ENCODE measurements at regions not wholly inside any gene's neighbourhood (a gene's known extent, or its start where the extent isn't known, plus 50 kb on each side); places are given as distances from the start of the nearest gene placed in this dataset.

GRCh38 chr2:156229724-156230362 lies 102.7 kb downstream of the NR4A2 start:
- TF ChIP-seq CTCF (IDR thresholded peaks at IDR 0.05): no peak
- no peak for TF ChIP-seq E2F6 (IDR thresholded peaks at IDR 0.05; ENCODE audit: borderline replicate concordance, low read depth)
- no peak for TF ChIP-seq SREBF2 (IDR thresholded peaks at IDR 0.05)
- TF ChIP-seq JUNB (IDR thresholded peaks at IDR 0.05): no peak
- no peak for TF ChIP-seq BCL3 (IDR thresholded peaks at IDR 0.05)
- no peak for TF ChIP-seq MAZ (IDR thresholded peaks at IDR 0.05; ENCODE audit: borderline replicate concordance, low read depth, low read length)
- no peak for TF ChIP-seq MAX (IDR thresholded peaks at IDR 0.05)
- no peak for TF ChIP-seq HOXB13 (CRISPR knock-in tag; IDR thresholded peaks at IDR 0.05; ENCODE audit: low read depth)
- TF ChIP-seq EP300 (IDR thresholded peaks at IDR 0.05): no peak
- no peak for TF ChIP-seq HMGXB4 (CRISPR knock-in tag; IDR thresholded peaks at IDR 0.05; ENCODE audit: borderline replicate concordance)
- no peak for TF ChIP-seq KDM5A (IDR thresholded peaks at IDR 0.05)
- TF ChIP-seq CHD2 (IDR thresholded peaks at IDR 0.05; ENCODE audit: low read length, partially characterized antibody): no peak
- TF ChIP-seq JUN (IDR thresholded peaks at IDR 0.05): no peak

All from A549 (cell line).